NCI-H1092 (cell line): ENCODE measurements at regions not wholly inside any gene's neighbourhood (a gene's known extent, or its start where the extent isn't known, plus 50 kb on each side); places are given as distances from the start of the nearest gene placed in this dataset.

Experiments
- DNase-seq: peaks from one replicate; lab custom pipeline; 2025; lab: John Stamatoyannopoulos, UW

- DNase-seq, result no peak
These were observed 62.9 kb downstream of the NHLRC3 start for GRCh38 chr13:39100996-39101738.

- DNase-seq, result no peak
These were observed 64.8 kb downstream of the NHLRC3 start for GRCh38 chr13:39102981-39103490.

- peak; percentile 20 for DNase-seq
These were observed 66.9 kb downstream of the NHLRC3 start for GRCh38 chr13:39105110-39105509.

- peak; percentile 58 for DNase-seq
These were observed 68.2 kb downstream of the NHLRC3 start for GRCh38 chr13:39106216-39107005.

GRCh38 chr13:39107561-39107960, 69.3 kb downstream of the NHLRC3 start:
- no peak for DNase-seq

- DNase-seq, result no peak
These were observed 70.5 kb downstream of the NHLRC3 start for GRCh38 chr13:39108783-39109182.

GRCh38 chr13:39110518-39111097, 72.4 kb downstream of the NHLRC3 start:
- DNase-seq, result no peak

- DNase-seq, result no peak
These were observed 72.9 kb downstream of the NHLRC3 start for GRCh38 chr13:39111145-39111544.

GRCh38 chr13:39119422-39119821, 81.2 kb downstream of the NHLRC3 start:
- no peak for DNase-seq

GRCh38 chr13:39123578-39123977, 85.3 kb downstream of the NHLRC3 start:
- DNase-seq, result no peak

GRCh38 chr13:39129213-39129612, 91.0 kb downstream of the NHLRC3 start:
- no peak for DNase-seq

- no peak for DNase-seq
These were observed 92.0 kb downstream of the NHLRC3 start for GRCh38 chr13:39130301-39130700.

- no peak for DNase-seq
These were observed 94.3 kb downstream of the NHLRC3 start for GRCh38 chr13:39132286-39133230.

- DNase-seq, result no peak
These were observed 95.5 kb downstream of the NHLRC3 start for GRCh38 chr13:39133781-39134180.

- no peak for DNase-seq
These were observed 96.3 kb downstream of the NHLRC3 start for GRCh38 chr13:39134574-39134973.

- DNase-seq, result no peak
These were observed 106.1 kb downstream of the NHLRC3 start for GRCh38 chr13:39144391-39144790.

GRCh38 chr13:39144941-39145533, 106.8 kb downstream of the NHLRC3 start:
- DNase-seq, result peak; percentile 6

- no peak for DNase-seq
These were observed 110.3 kb downstream of the NHLRC3 start for GRCh38 chr13:39148513-39148961.

- DNase-seq, result no peak
These were observed 111.6 kb downstream of the NHLRC3 start for GRCh38 chr13:39149896-39150295.

GRCh38 chr13:39154041-39154440, 115.8 kb downstream of the NHLRC3 start:
- DNase-seq, result no peak

GRCh38 chr13:39159393-39159792, 121.1 kb downstream of the NHLRC3 start:
- DNase-seq, result peak; percentile 10
